Activated T-cell treated with anti-CD3 and anti-CD28 coated beads for 48 hours (primary cell): ENCODE measurements at regions not wholly inside any gene's neighbourhood (a gene's known extent, or its start where the extent isn't known, plus 50 kb on each side); places are given as distances from the start of the nearest gene placed in this dataset.
"Not testable (repeated sequence)": the region's sequence is repeated elsewhere in the genome, so short reads cannot be mapped to it uniquely, and the experiment has no call there.

ENCODE experiments used
- DNase-seq: peaks from one replicate; pipeline ENCODE4 v3.0.0-alpha.2; 2020; ENCODE audit warnings: low read depth

GRCh38 chr22:47309946-47310345 lies 547.5 kb downstream of the TBC1D22A start:
- no peak for DNase-seq

- DNase-seq = no peak
These were observed 547.0 kb downstream of the TBC1D22A start for GRCh38 chr22:47309476-47309875.

- no peak for DNase-seq
These were observed 546.4 kb downstream of the TBC1D22A start for GRCh38 chr22:47308886-47309285.

GRCh38 chr22:47307822-47308221 lies 545.4 kb downstream of the TBC1D22A start:
- DNase-seq = no peak

- DNase-seq = no peak
These were observed 544.9 kb downstream of the TBC1D22A start for GRCh38 chr22:47307326-47307725.

GRCh38 chr22:47304854-47305253 lies 542.4 kb downstream of the TBC1D22A start:
- DNase-seq = no peak

- no peak for DNase-seq
These were observed 541.9 kb downstream of the TBC1D22A start for GRCh38 chr22:47304191-47304831.

- DNase-seq = no peak
These were observed 540.9 kb downstream of the TBC1D22A start for GRCh38 chr22:47303161-47303890.

GRCh38 chr22:47302587-47302986 lies 540.1 kb downstream of the TBC1D22A start:
- not testable (repeated sequence) for DNase-seq

GRCh38 chr22:47301820-47302475 lies 539.5 kb downstream of the TBC1D22A start:
- DNase-seq = no peak

- DNase-seq = no peak
These were observed 538.4 kb downstream of the TBC1D22A start for GRCh38 chr22:47300698-47301405.

- DNase-seq = no peak
These were observed 537.6 kb downstream of the TBC1D22A start for GRCh38 chr22:47299863-47300697.

GRCh38 chr22:47299211-47299862 lies 536.9 kb downstream of the TBC1D22A start:
- DNase-seq = no peak

- no peak for DNase-seq
These were observed 535.8 kb downstream of the TBC1D22A start for GRCh38 chr22:47298017-47298785.

GRCh38 chr22:47297261-47298016 lies 535.0 kb downstream of the TBC1D22A start:
- no peak for DNase-seq

GRCh38 chr22:47296405-47297260 lies 534.2 kb downstream of the TBC1D22A start:
- no peak for DNase-seq

- no peak for DNase-seq
These were observed 533.5 kb downstream of the TBC1D22A start for GRCh38 chr22:47295982-47296381.

GRCh38 chr22:47295226-47295901 lies 532.9 kb downstream of the TBC1D22A start:
- no peak for DNase-seq
